Endothelial cell of umbilical vein (primary cell): ENCODE measurements at regions not wholly inside any gene's neighbourhood (a gene's known extent, or its start where the extent isn't known, plus 50 kb on each side); places are given as distances from the start of the nearest gene placed in this dataset.

Source experiments
- BruUV-seq: library from RNA; stranded (reverse); fragments of 400-500 nt; replicated peaks from 2 replicates; lab custom pipeline; 2021; lab: Mats Ljungman, UMichigan
- CTCF ChIA-PET: fragments of 300-600, 350-600 bp; sonication (Branson Sonifier 250); formaldehyde crosslinking; loops from one replicate; lab custom pipeline; 2021; ENCODE audit warnings: antibody characterized with exemption, inconsistent platforms; lab: Charles Lee
- POLR2A ChIA-PET: fragments of 300-600, 350-600 bp; sonication (Branson Sonifier 250); formaldehyde crosslinking; loops from one replicate; lab custom pipeline; 2021; ENCODE audit warnings: antibody characterized with exemption, inconsistent platforms; lab: Charles Lee
- DNase-seq: peaks from one replicate; pipeline ENCODE4 v3.0.0-alpha.2; 2011; ENCODE audit warnings: low read depth, low spot score
- FAIRE-seq: peaks from 2 replicates; lab custom pipeline; 2011; peaks lifted over from hg19 to GRCh38; lab: Jason Lieb, UNC
- H2AFZ ChIP-seq: 2 replicates; pipeline ENCODE4 v1.6.0; 2012; ENCODE audit warnings: low read depth, low read length, control low read depth, inconsistent platforms
- H3K27ac ChIP-seq: 2 replicates; pipeline ENCODE4 v1.5.1; 2011; ENCODE audit warnings: low read depth, mild to moderate bottlenecking, control low read depth, low read length, moderate library complexity; ENCODE audit not compliant: insufficient read depth
- H3K27me3 ChIP-seq, 2 experiments: 2 replicates each; pipeline versions ENCODE4 v1.6.0 to v1.6.1; 2011; ENCODE audit warnings: low read length in 2 of 2, mixed read lengths in 1 of 2; ENCODE audit not compliant: control insufficient read depth in 2 of 2, insufficient read depth in 2 of 2
- H3K36me3 ChIP-seq, 2 experiments: 2 replicates in 1 of 2; 3 replicates in 1 of 2; pipeline ENCODE4 v1.5.1; 2011; ENCODE audit warnings: low read length in 2 of 2, mild to moderate bottlenecking in 1 of 2, moderate library complexity in 1 of 2; ENCODE audit not compliant: control insufficient read depth in 2 of 2, insufficient read depth in 2 of 2; ENCODE audit errors: extremely low read depth in 1 of 2
- H3K4me1 ChIP-seq: 3 replicates; pipeline ENCODE4 v1.5.1; 2011; ENCODE audit warnings: mild to moderate bottlenecking, low read length; ENCODE audit not compliant: control insufficient read depth, insufficient read depth; ENCODE audit errors: extremely low read depth
- H3K4me2 ChIP-seq: 2 replicates; pipeline ENCODE4 v1.6.1; 2011; ENCODE audit warnings: low read length, control low read depth, mixed read lengths; ENCODE audit not compliant: insufficient read depth
- H3K4me3 ChIP-seq, 3 experiments: fragments of 200-600 bp in 1 of 3; sonication (generic), shearing (Covaris generic) in 1 of 3; replicated peaks in 1 of 3; 2 replicates each; pipeline ENCODE4 v1.5.1; 2011 to 2016; ENCODE audit warnings: control low read depth in 3 of 3, low read length in 3 of 3, mild to moderate bottlenecking in 2 of 3, inconsistent platforms in 1 of 3, low read depth in 1 of 3, moderate library complexity in 1 of 3; ENCODE audit not compliant: insufficient read depth in 1 of 3
- H3K79me2 ChIP-seq: 2 replicates; pipeline ENCODE4 v1.6.0; 2012; ENCODE audit warnings: low read length, inconsistent platforms; ENCODE audit not compliant: control insufficient read depth, insufficient read depth
- H3K9ac ChIP-seq: replicated peaks from 2 replicates; pipeline ENCODE3; 2011; ENCODE audit warnings: low read length, control low read depth; ENCODE audit not compliant: insufficient read depth; ENCODE audit errors: extremely low read depth
- H3K9me1 ChIP-seq: replicated peaks from 3 replicates; pipeline ENCODE4 v1.6.0; 2011; ENCODE audit warnings: mild to moderate bottlenecking, low read length; ENCODE audit not compliant: control insufficient read depth, insufficient read depth; ENCODE audit errors: extremely low read depth
- H3K9me3 ChIP-seq: replicated peaks from 2 replicates; pipeline ENCODE4 v1.5.1; 2012; ENCODE audit warnings: low read length, inconsistent platforms; ENCODE audit not compliant: control insufficient read depth, insufficient read depth
- H4K20me1 ChIP-seq: replicated peaks from 2 replicates; pipeline ENCODE3; 2011; ENCODE audit warnings: mild to moderate bottlenecking, low read length; ENCODE audit not compliant: control insufficient read depth, insufficient read depth; ENCODE audit errors: extremely low read depth
- CTCF ChIP-seq, 2 donors: IDR thresholded peaks; 1 replicate in 1 of 2; 2 replicates in 1 of 2; pipeline ENCODE4 v1.5.1; 2011; ENCODE audit warnings: low read length in 2 of 2, mild to moderate bottlenecking in 2 of 2, moderate library complexity in 2 of 2, control low read depth in 1 of 2, inconsistent platforms in 1 of 2, low read depth in 1 of 2; ENCODE audit not compliant: insufficient read depth in 1 of 2; ENCODE audit errors: extremely low read depth in 1 of 2
- EZH2 ChIP-seq: IDR thresholded peaks from 2 replicates; pipeline ENCODE4 v1.6.1; 2012; ENCODE audit warnings: borderline replicate concordance, low read depth, mild to moderate bottlenecking, moderate library complexity, low read length, inconsistent platforms; ENCODE audit not compliant: severe bottlenecking
- FOS ChIP-seq: IDR thresholded peaks from 2 replicates; pipeline ENCODE4 v1.6.1; 2011; ENCODE audit warnings: mild to moderate bottlenecking, low read length, moderate library complexity, borderline replicate concordance; ENCODE audit not compliant: insufficient read depth
- GATA2 ChIP-seq: IDR thresholded peaks from 2 replicates; pipeline ENCODE4 v1.7.0; 2011; ENCODE audit warnings: low read depth, mild to moderate bottlenecking, moderate library complexity, mixed read lengths, low read length; ENCODE audit not compliant: insufficient read length, insufficient read depth
- JUN ChIP-seq: IDR thresholded peaks from 2 replicates; pipeline ENCODE4 v1.6.1; 2011; ENCODE audit warnings: borderline replicate concordance, low read depth; ENCODE audit not compliant: insufficient read length, insufficient read depth
- MYC ChIP-seq: IDR thresholded peaks from one replicate; pipeline ENCODE4 v1.6.1; 2011; ENCODE audit warnings: mild to moderate bottlenecking, low read depth, low read length
- POLR2A ChIP-seq: IDR thresholded peaks from 2 replicates; pipeline ENCODE4 v1.6.1; 2012; ENCODE audit warnings: low read depth, mild to moderate bottlenecking, control low read depth, low read length
- POLR2AphosphoS5 ChIP-seq: IDR thresholded peaks from 2 replicates; pipeline ENCODE4 v1.6.1; 2012; ENCODE audit warnings: low read depth, mild to moderate bottlenecking, control low read depth, low read length, moderate library complexity; ENCODE audit not compliant: insufficient read depth
- dilution Hi-C: fragments of 300-500 bp; cut with MboI; formaldehyde crosslinking; loops from one replicate; pipeline ENCODE4 v1.15.0; 2019; ENCODE audit warnings: low sequenced_read_pairs; ENCODE audit not compliant: extremely low pct_ligation_motif_present
- intact Hi-C: fragments of 100-400 bp; cut with micrococcal nuclease; formaldehyde crosslinking; loops from one replicate; pipeline ENCODE4 v1.10.0; 2022
- TF ChIP-seq, protein P1 (sequence below): IDR thresholded peaks from 2 replicates; pipeline ENCODE4 v1.6.1; 2011; ENCODE audit not compliant: insufficient read depth, insufficient read length

GRCh38 chr10:56487746-56488145 is 126.7 kb upstream of the ZWINT start:
- DNase-seq: no peak
- Histone ChIP-seq H3K27me3 (no peaks in the 10 kb centered on the region), H3K9me3 (peaks cover 2% of the 10 kb centered on the region), H3K36me3 (no peaks in the 10 kb centered on the region), H3K9me1 (no peaks in the 10 kb centered on the region), H3K4me1 (no peaks in the 10 kb centered on the region), H3K9ac (no peak overlapping the region), H3K4me3 (no peak overlapping the region), H3K4me2 (no peak overlapping the region), H4K20me1 (no peaks in the 10 kb centered on the region), H3K79me2 (no peaks in the 10 kb centered on the region), H2AFZ (no peak overlapping the region), H3K27ac (no peak overlapping the region)
- BruUV-seq: no TSS peak
- dilution Hi-C loops (no loop called here), intact Hi-C loops (no loop called here)
- ChIA-PET CTCF (no interaction called here), POLR2A (no interaction called here)
- TF ChIP-seq JUN (no peak), POLR2AphosphoS5 (no peak), MYC (no peak), POLR2A (no peak), EZH2 (no peak), CTCF (IDR thresholded peaks at IDR 0.05; ENCODE audit: extremely low read depth in 1 of 2, insufficient read depth in 1 of 2, low read depth in 1 of 2, low read length in 2 of 2) (no peak), GATA2 (no peak), FOS (no peak)
- TF ChIP-seq, protein P1, sequence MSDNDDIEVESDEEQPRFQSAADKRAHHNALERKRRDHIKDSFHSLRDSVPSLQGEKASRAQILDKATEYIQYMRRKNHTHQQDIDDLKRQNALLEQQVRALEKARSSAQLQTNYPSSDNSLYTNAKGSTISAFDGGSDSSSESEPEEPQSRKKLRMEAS: no peak
- no peak for FAIRE-seq
